ENCODE measurements at regions not wholly inside any gene's neighbourhood (a gene's known extent, or its start where the extent isn't known, plus 50 kb on each side); places are given as distances from the start of the nearest gene placed in this dataset.

GRCh38 chr4:177952723-177953122 lies 510.5 kb upstream of the AGA start:
- Histone ChIP-seq H3K4me2 (ENCODE audit: low read length) (no peak overlapping the region), H3K9me3 (ENCODE audit: control insufficient read depth in 1 of 2, insufficient read depth in 1 of 2, low read depth in 1 of 2, low read length in 2 of 2) (no peaks in the 10 kb centered on the region), H3K36me3 (ENCODE audit: control insufficient read depth in 1 of 2, insufficient read depth in 2 of 2, low read length in 2 of 2) (no peaks in the 10 kb centered on the region), H3K4me1 (ENCODE audit: control insufficient read depth in 1 of 2, insufficient read depth in 2 of 2, low read length in 2 of 2) (no peaks in the 10 kb centered on the region), H4K20me1 (ENCODE audit: insufficient read depth) (no peaks in the 10 kb centered on the region), H3K9me2 (ENCODE audit: insufficient read depth) (no peaks in the 10 kb centered on the region), H3K27ac (ENCODE audit: low read depth, low read length) (no peak overlapping the region), H2AFZ (ENCODE audit: low read depth, low read length, poor library complexity, severe bottlenecking) (no peak overlapping the region), H3K9ac (ENCODE audit: low read length) (no peak overlapping the region), H3K27me3 (ENCODE audit: insufficient read depth, low read length) (no peaks in the 10 kb centered on the region), H3K4me3 (replicated peaks in 1 of 2; ENCODE audit: low read depth in 1 of 2, low read length in 2 of 2) (no peak overlapping the region), H3K79me2 (ENCODE audit: insufficient read depth, low read length) (no peaks in the 10 kb centered on the region)
- no TSS peak for BruUV-seq (replicated peaks)
- DNase-seq (ENCODE audit: low read depth, low spot score) (no peak), ATAC-seq (no peak)
- intact Hi-C loops (cut with micrococcal nuclease) = no loop called here
- CTCF ChIA-PET = no interaction called here
- TF ChIP-seq POLR2A (IDR thresholded peaks at IDR 0.05; ENCODE audit: borderline replicate concordance, extremely low read depth, insufficient read depth, insufficient read length) (no peak), CTCF (IDR thresholded peaks at IDR 0.05 in 2 of 3, conservative IDR thresholded peaks at IDR 0.05 in 1 of 3; ENCODE audit: borderline replicate concordance in 1 of 3, insufficient read depth in 1 of 3, low read depth in 2 of 3, low read length in 2 of 3) (no peak), CBX3 (IDR thresholded peaks at IDR 0.05; ENCODE audit: low read depth) (no peak), ELF1 (IDR thresholded peaks at IDR 0.05; ENCODE audit: borderline replicate concordance, low read depth) (no peak), REST (IDR thresholded peaks at IDR 0.05; ENCODE audit: low read depth) (no peak), EGR1 (IDR thresholded peaks at IDR 0.05; ENCODE audit: low read depth) (no peak), SP1 (IDR thresholded peaks at IDR 0.05; ENCODE audit: low read depth) (no peak), YY1 (IDR thresholded peaks at IDR 0.05; ENCODE audit: extremely low read depth, insufficient replicate concordance, low read depth, low read length) (no peak)
- POLR2A ChIA-PET = no interaction called here
- RAD21 ChIA-PET (ENCODE audit: low non-redundant PET in 1 of 2, low total read pairs in 2 of 2, uncharacterized antibody in 2 of 2, unreplicated experiment in 2 of 2) = no interaction called here

All from HCT116 (cell line).